WTC11 (cell line): ENCODE measurements at regions not wholly inside any gene's neighbourhood (a gene's known extent, or its start where the extent isn't known, plus 50 kb on each side); places are given as distances from the start of the nearest gene placed in this dataset.
"Not testable (repeated sequence)": the region's sequence is repeated elsewhere in the genome, so short reads cannot be mapped to it uniquely, and the experiment has no call there.

Experiments
- ARID4B ChIP-seq: sonication (generic); formaldehyde crosslinking; IDR thresholded peaks from 2 replicates; pipeline ENCODE4 v1.8.0; 2023; ENCODE audit warnings: missing genetic modification reagents, mild to moderate bottlenecking, borderline replicate concordance
- ATF2 ChIP-seq: sonication (generic); formaldehyde crosslinking; IDR thresholded peaks from 2 replicates; pipeline ENCODE4 v1.8.1; 2022; ENCODE audit warnings: low read depth, missing genetic modification reagents, borderline replicate concordance
- CTCF ChIP-seq: fragments of 200-600 bp; IDR thresholded peaks from 2 replicates; pipeline ENCODE4 v1.8.0; 2022; ENCODE audit warnings: antibody characterized with exemption
- E2F4 ChIP-seq: sonication (generic); formaldehyde crosslinking; IDR thresholded peaks from 2 replicates; pipeline ENCODE4 v1.8.1; 2022; ENCODE audit warnings: low read depth, mild to moderate bottlenecking, moderate library complexity, missing genetic modification reagents, borderline replicate concordance
- ELF4 ChIP-seq: sonication (generic); formaldehyde crosslinking; IDR thresholded peaks from 2 replicates; pipeline ENCODE4 v1.8.1; 2022; ENCODE audit warnings: low read depth, mild to moderate bottlenecking, moderate library complexity, missing genetic modification reagents
- IRF1 ChIP-seq: sonication (generic); formaldehyde crosslinking; IDR thresholded peaks from 2 replicates; pipeline ENCODE4 v1.8.0; 2023; ENCODE audit warnings: missing genetic modification reagents
- ZNF263 ChIP-seq: sonication (generic); formaldehyde crosslinking; IDR thresholded peaks from 2 replicates; pipeline ENCODE4 v1.8.1; 2022; ENCODE audit warnings: low read depth, mild to moderate bottlenecking, moderate library complexity, missing genetic modification reagents

- not testable (repeated sequence) for TF ChIP-seq CTCF; IRF1 (CRISPR knock-in tag); ELF4 (CRISPR knock-in tag); ZNF263 (CRISPR knock-in tag); ARID4B (CRISPR knock-in tag); E2F4 (CRISPR knock-in tag); ATF2
These were observed 189.6 kb downstream of the TMEM114 start for GRCh38 chr16:8400683-8401082.
